ENCODE measurements at regions not wholly inside any gene's neighbourhood (a gene's known extent, or its start where the extent isn't known, plus 50 kb on each side); places are given as distances from the start of the nearest gene placed in this dataset.

DNA sequence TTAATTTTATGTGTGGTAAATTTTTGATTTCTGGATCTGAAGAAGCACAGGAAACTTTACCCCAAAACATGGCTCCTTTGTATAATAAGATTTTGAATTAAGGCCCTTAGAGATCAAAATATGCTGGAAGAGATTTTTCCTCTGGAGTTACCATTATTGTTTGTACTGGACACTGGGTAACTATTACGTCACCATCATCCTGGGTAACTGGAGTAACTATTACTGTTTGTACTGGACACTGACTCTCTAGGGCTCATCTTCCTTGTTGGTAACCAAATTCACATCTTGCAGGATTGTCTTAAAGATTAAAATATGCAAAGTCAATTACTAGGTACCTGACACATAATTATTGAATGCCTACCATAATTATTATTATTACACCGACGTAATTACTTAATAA, 593.8 kb upstream of the GOT2 start:
- TF ChIP-seq EZH2 (IDR thresholded peaks at IDR 0.05; ENCODE audit: insufficient read depth, poor library complexity, severe bottlenecking) (no peak), EZH2phosphoT487 (IDR thresholded peaks at IDR 0.05; ENCODE audit: insufficient read depth, low read depth) (no peak)
